ENCODE measurements at regions not wholly inside any gene's neighbourhood (a gene's known extent, or its start where the extent isn't known, plus 50 kb on each side); places are given as distances from the start of the nearest gene placed in this dataset.

DNA sequence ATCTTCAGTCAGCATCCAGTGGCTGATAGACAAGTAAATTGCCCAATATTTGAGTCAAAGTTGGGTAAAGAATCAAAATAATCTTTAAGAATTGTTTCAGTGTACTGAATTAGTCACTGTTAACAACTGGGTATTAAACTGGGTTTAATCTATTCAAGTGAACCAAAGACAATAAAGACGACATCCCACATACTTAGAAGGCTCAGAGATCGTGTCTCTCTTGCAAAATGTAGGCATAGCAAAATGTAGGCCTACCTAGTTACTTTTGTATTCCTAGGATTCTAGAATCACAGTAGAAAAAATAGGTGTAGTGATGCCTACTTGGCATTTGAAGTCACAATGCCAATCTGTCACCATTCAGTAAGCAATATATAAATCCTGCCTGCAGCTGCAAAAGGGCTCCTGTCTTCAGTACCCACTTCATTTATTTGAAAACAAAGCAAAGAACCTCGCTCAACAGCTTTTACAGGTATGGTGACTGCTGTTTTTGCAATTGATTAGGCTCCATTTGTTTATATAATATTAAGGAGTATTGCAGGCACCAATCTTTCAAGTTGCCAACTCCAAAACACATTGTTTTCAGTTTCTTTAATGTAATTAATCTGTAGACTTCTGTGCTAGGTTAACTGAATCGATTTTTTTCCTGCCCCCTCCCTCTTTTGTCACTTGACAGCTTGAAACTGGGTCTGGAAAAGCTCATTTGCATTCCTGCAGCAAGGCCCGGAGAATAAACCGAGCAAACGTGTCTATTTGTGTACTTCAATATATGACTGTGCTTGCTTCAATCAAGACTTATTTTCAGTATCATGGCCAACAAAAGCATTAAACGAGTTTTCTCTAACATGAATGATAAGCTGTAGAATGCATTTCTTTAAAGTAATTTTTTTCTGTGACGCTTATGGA, 1074.9 kb downstream of the TDRD15 start:
- TF ChIP-seq, protein P1, sequence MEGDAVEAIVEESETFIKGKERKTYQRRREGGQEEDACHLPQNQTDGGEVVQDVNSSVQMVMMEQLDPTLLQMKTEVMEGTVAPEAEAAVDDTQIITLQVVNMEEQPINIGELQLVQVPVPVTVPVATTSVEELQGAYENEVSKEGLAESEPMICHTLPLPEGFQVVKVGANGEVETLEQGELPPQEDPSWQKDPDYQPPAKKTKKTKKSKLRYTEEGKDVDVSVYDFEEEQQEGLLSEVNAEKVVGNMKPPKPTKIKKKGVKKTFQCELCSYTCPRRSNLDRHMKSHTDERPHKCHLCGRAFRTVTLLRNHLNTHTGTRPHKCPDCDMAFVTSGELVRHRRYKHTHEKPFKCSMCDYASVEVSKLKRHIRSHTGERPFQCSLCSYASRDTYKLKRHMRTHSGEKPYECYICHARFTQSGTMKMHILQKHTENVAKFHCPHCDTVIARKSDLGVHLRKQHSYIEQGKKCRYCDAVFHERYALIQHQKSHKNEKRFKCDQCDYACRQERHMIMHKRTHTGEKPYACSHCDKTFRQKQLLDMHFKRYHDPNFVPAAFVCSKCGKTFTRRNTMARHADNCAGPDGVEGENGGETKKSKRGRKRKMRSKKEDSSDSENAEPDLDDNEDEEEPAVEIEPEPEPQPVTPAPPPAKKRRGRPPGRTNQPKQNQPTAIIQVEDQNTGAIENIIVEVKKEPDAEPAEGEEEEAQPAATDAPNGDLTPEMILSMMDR (IDR thresholded peaks at IDR 0.05; ENCODE audit: low read depth, low read length, poor library complexity, severe bottlenecking), result no peak
- TF ChIP-seq EZH2phosphoT487 (IDR thresholded peaks at IDR 0.05; ENCODE audit: borderline replicate concordance, low read length), result no peak
- no peaks in the 10 kb centered on the region for H3K79me2 ChIP-seq (ENCODE audit: control insufficient read depth, low read length)
- no peaks in the 10 kb centered on the region for H3K9me2 ChIP-seq (replicated peaks; ENCODE audit: control insufficient read depth, low read length)
- H3F3A ChIP-seq (ENCODE audit: control insufficient read depth, insufficient read depth), result no peaks in the 10 kb centered on the region
- H3K4me1 ChIP-seq (ENCODE audit: control insufficient read depth, low read length), result no peaks in the 10 kb centered on the region
- no peak overlapping the region for H3K4me3 ChIP-seq (ENCODE audit: low read length)
- no peaks in the 10 kb centered on the region for H3K9me3 ChIP-seq (ENCODE audit: control insufficient read depth, insufficient read depth, low read length)
- no peaks in the 10 kb centered on the region for H3K27me3 ChIP-seq (ENCODE audit: control insufficient read depth, low read length)
- H3K36me3 ChIP-seq (ENCODE audit: control insufficient read depth, low read length), result no peaks in the 10 kb centered on the region
- no peak overlapping the region for H3K27ac ChIP-seq (ENCODE audit: low read depth, low read length)
- H3K4me2 ChIP-seq (ENCODE audit: low read length), result no peak overlapping the region
- no peaks in the 10 kb centered on the region for H4K20me1 ChIP-seq (ENCODE audit: control insufficient read depth, insufficient read depth, low read depth, low read length)

DNA sequence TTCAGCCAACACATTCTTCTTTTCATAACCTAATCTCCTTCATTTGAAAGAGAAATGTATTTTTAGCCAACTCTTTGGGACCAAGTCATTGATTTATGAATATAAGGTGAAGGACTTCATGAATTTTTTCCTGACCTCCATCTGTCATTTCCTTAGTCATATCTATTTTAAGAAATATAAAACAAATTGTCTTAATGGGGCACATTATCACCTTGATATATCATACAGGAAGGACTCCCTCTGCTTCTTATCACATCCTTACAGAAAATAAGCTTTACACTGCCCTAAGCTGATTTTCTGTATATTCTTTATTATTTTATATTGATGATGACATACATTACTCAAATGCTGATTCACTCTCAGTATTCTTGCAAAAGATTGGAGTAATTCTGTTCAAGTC, 1076.2 kb downstream of the TDRD15 start:
- Histone ChIP-seq H3K4me1 (ENCODE audit: control insufficient read depth, low read length) (no peaks in the 10 kb centered on the region), H4K20me1 (ENCODE audit: control insufficient read depth, insufficient read depth, low read depth, low read length) (no peaks in the 10 kb centered on the region), H3K27me3 (ENCODE audit: control insufficient read depth, low read length) (no peaks in the 10 kb centered on the region), H3K79me2 (ENCODE audit: control insufficient read depth, low read length) (no peaks in the 10 kb centered on the region), H3K36me3 (ENCODE audit: control insufficient read depth, low read length) (no peaks in the 10 kb centered on the region), H3K9me3 (ENCODE audit: control insufficient read depth, insufficient read depth, low read length) (no peaks in the 10 kb centered on the region), H3K4me2 (ENCODE audit: low read length) (no peak overlapping the region), H3K4me3 (ENCODE audit: low read length) (no peak overlapping the region), H3K27ac (ENCODE audit: low read depth, low read length) (no peak overlapping the region), H3K9me2 (replicated peaks; ENCODE audit: control insufficient read depth, low read length) (no peaks in the 10 kb centered on the region), H3F3A (ENCODE audit: control insufficient read depth, insufficient read depth) (no peaks in the 10 kb centered on the region)
- no peak for TF ChIP-seq EZH2phosphoT487 (IDR thresholded peaks at IDR 0.05; ENCODE audit: borderline replicate concordance, low read length)
- TF ChIP-seq, protein P1 (IDR thresholded peaks at IDR 0.05; ENCODE audit: low read depth, low read length, poor library complexity, severe bottlenecking), result no peak

DNA sequence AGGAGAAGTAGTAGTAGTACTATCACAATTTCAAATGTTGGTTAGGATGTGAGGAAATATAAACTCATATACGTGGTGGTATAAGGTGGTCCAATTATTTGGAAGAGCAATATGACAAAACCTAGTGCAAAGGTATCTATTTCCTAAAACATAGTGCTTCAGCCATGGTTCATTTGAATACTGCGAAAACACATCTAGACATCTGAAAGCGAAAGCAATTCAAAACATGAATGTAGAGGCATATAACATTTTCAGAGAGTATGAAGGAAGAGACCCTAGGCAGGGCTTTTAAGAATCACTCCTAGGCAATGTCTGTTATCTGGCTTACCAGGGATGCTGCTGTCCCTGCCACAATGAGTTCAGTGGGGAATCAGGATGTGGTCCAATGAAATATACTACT, 1085.8 kb downstream of the TDRD15 start:
- Histone ChIP-seq H3K27ac (ENCODE audit: low read depth, low read length) (no peak overlapping the region), H3K79me2 (ENCODE audit: control insufficient read depth, low read length) (no peaks in the 10 kb centered on the region), H3K4me1 (ENCODE audit: control insufficient read depth, low read length) (no peaks in the 10 kb centered on the region), H3K36me3 (ENCODE audit: control insufficient read depth, low read length) (no peaks in the 10 kb centered on the region), H3K9me2 (replicated peaks; ENCODE audit: control insufficient read depth, low read length) (no peaks in the 10 kb centered on the region), H3K9me3 (ENCODE audit: control insufficient read depth, insufficient read depth, low read length) (no peaks in the 10 kb centered on the region), H4K20me1 (ENCODE audit: control insufficient read depth, insufficient read depth, low read depth, low read length) (no peaks in the 10 kb centered on the region), H3K4me2 (ENCODE audit: low read length) (no peak overlapping the region), H3K4me3 (ENCODE audit: low read length) (no peak overlapping the region), H3F3A (ENCODE audit: control insufficient read depth, insufficient read depth) (no peaks in the 10 kb centered on the region), H3K27me3 (ENCODE audit: control insufficient read depth, low read length) (no peaks in the 10 kb centered on the region)
- no peak for TF ChIP-seq EZH2phosphoT487 (IDR thresholded peaks at IDR 0.05; ENCODE audit: borderline replicate concordance, low read length)
- TF ChIP-seq, protein P1 (IDR thresholded peaks at IDR 0.05; ENCODE audit: low read depth, low read length, poor library complexity, severe bottlenecking), result no peak
